ENCODE measurements at regions not wholly inside any gene's neighbourhood (a gene's known extent, or its start where the extent isn't known, plus 50 kb on each side); places are given as distances from the start of the nearest gene placed in this dataset.

DNA sequence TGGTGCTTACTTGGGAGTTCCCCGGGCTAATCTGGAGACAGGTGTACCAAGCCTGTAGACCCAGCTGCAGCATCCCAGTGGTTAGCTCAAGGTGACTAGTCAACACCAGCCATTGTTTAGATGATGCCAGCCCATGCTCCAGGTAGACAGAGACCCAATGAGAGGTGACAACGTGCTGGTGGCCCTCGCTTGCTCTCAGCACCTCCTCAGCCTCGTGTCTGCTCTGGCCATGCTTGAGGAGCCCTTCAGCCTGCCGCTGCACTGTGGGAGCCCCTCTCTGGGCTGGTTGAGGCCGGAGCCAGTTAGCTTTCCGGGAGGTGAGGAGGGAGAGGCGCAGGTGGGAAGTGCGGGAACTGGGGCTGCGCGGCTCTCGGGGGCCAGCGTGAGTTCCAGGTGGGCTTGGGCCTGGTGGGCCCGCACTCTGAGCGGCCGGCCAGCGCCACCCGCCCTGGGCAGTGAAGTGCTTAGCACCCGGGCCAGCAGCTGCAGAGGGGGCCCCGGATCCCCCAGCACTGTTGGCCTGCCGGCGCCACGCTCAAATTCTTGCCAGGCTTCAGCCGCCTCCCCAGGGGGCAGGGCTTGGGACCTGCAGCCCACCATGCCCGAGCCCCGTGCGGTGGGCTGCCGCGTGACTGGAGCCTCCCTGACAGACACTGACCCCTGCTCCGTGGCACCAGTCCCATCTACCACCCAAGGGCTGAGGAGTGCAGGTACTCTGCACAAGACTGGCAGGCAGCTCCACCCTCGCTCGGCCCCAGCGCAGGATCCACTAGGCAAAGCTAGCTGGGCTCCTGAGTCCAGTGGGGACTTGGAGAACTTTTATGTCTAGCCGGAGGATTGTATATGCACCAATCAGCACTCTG is 85.9 kb upstream of the VSTM2B start:
- no peak overlapping the region for H3K27ac ChIP-seq (ENCODE audit: insufficient read depth in 1 of 2, low read depth in 1 of 2, low read length in 2 of 2, poor library complexity in 1 of 2, severe bottlenecking in 2 of 2)
- no peaks in the 10 kb centered on the region for H3K27me3 ChIP-seq (replicated peaks in 2 of 5; ENCODE audit: control insufficient read depth in 4 of 5, insufficient read depth in 5 of 5, low read length in 4 of 5)
- CTCF ChIA-PET, result no interaction called here
- no peak overlapping the region for H3K4me3 ChIP-seq (ENCODE audit: control insufficient read depth in 1 of 7, extremely low read depth in 1 of 7, insufficient read depth in 4 of 7, low read depth in 2 of 7, low read length in 6 of 7)
- DNase-seq, result no peak
- H3K9me3 ChIP-seq (ENCODE audit: control extremely low read depth in 1 of 5, control insufficient read depth in 4 of 5, insufficient read depth in 2 of 5, low read depth in 1 of 5, low read length in 4 of 5), result peaks cover 0 to 12% (median 0%) of the 10 kb centered on the region in 5 experiments
- H3K36me3 ChIP-seq (ENCODE audit: control insufficient read depth in 4 of 4, insufficient read depth in 4 of 4, low read length in 3 of 4), result no peaks in the 10 kb centered on the region
- 93% methylated on average over 25 of the region's 34 CpGs for WGBS (ENCODE audit: insufficient coverage)
- POLR2A ChIA-PET, result no interaction called here
- no peaks in the 10 kb centered on the region for H3K4me1 ChIP-seq (ENCODE audit: control extremely low read depth in 1 of 4, control insufficient read depth in 4 of 4, insufficient read depth in 4 of 4, low read length in 3 of 4)

DNA sequence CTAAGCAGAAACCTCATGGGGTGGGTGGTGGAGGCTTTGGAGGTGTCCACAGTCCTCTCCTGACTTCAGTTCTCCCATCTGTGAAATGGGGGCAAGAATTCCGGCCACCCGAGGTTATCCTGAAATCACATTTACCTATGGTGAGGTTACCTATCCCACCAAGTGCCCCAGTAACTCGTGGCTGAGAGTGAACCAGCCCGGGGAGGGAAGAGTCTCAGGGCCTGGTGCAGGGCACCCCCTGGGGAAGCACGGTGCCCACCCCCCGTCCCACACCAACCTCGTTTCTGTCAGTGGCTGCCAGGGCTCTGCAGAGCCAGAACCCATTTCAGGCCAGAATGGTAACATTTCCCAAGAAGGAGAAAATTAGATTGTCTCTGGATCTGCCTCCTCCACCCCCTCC is 83.7 kb upstream of the VSTM2B start:
- ChIA-PET CTCF (no interaction called here), POLR2A (interaction anchor here (0.6 kb wide), 1 partner anchor 281 kb away, joined by 3 read pairs; no protein-coding TSS in a partner anchor)
- WGBS (ENCODE audit: insufficient coverage), result 88% methylated on average over 6 of the region's 7 CpGs
- DNase-seq, result no peak
- no peaks in the 10 kb centered on the region for H3K36me3 ChIP-seq (ENCODE audit: control insufficient read depth in 4 of 4, insufficient read depth in 4 of 4, low read length in 3 of 4)
- no peaks in the 10 kb centered on the region for H3K27me3 ChIP-seq (replicated peaks in 2 of 5; ENCODE audit: control insufficient read depth in 4 of 5, insufficient read depth in 5 of 5, low read length in 4 of 5)
- no peaks in the 10 kb centered on the region for H3K4me1 ChIP-seq (ENCODE audit: control extremely low read depth in 1 of 4, control insufficient read depth in 4 of 4, insufficient read depth in 4 of 4, low read length in 3 of 4)
- H3K4me3 ChIP-seq (ENCODE audit: control insufficient read depth in 1 of 7, extremely low read depth in 1 of 7, insufficient read depth in 4 of 7, low read depth in 2 of 7, low read length in 6 of 7), result no peak overlapping the region
- peaks cover 0 to 12% (median 0%) of the 10 kb centered on the region in 5 experiments for H3K9me3 ChIP-seq (ENCODE audit: control extremely low read depth in 1 of 5, control insufficient read depth in 4 of 5, insufficient read depth in 2 of 5, low read depth in 1 of 5, low read length in 4 of 5)
- H3K27ac ChIP-seq (ENCODE audit: insufficient read depth in 1 of 2, low read depth in 1 of 2, low read length in 2 of 2, poor library complexity in 1 of 2, severe bottlenecking in 2 of 2), result no peak overlapping the region

DNA sequence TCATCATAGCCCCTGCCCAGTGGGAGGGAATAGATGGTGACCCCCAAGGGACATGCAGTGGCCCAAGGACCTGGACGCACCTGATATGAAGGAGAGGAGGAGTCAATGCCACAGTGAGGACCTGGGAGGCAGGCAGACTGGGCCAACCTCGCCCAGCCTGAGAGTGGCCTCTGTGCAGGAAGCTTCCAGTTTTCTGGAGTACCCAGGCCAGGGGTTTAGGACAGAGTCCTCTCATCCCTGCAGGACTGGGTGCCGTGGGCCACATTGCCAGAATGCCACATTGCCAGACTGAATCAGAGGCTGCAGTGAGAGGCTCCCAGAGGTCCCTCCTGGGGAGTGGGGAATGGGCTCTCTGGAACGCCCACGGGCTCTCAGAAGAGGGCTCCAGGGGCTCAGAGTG is 82.9 kb upstream of the VSTM2B start:
- 80% methylated on average over 5 of the region's 5 CpGs for WGBS (ENCODE audit: insufficient coverage)
- POLR2A ChIA-PET, result no interaction called here
- Histone ChIP-seq H3K27ac (ENCODE audit: insufficient read depth in 1 of 2, low read depth in 1 of 2, low read length in 2 of 2, poor library complexity in 1 of 2, severe bottlenecking in 2 of 2) (no peak overlapping the region), H3K9me3 (ENCODE audit: control extremely low read depth in 1 of 5, control insufficient read depth in 4 of 5, insufficient read depth in 2 of 5, low read depth in 1 of 5, low read length in 4 of 5) (peaks cover 0 to 12% (median 0%) of the 10 kb centered on the region in 5 experiments), H3K27me3 (replicated peaks in 2 of 5; ENCODE audit: control insufficient read depth in 4 of 5, insufficient read depth in 5 of 5, low read length in 4 of 5) (no peaks in the 10 kb centered on the region), H3K4me1 (ENCODE audit: control extremely low read depth in 1 of 4, control insufficient read depth in 4 of 4, insufficient read depth in 4 of 4, low read length in 3 of 4) (no peaks in the 10 kb centered on the region), H3K4me3 (ENCODE audit: control insufficient read depth in 1 of 7, extremely low read depth in 1 of 7, insufficient read depth in 4 of 7, low read depth in 2 of 7, low read length in 6 of 7) (no peak overlapping the region), H3K36me3 (ENCODE audit: control insufficient read depth in 4 of 4, insufficient read depth in 4 of 4, low read length in 3 of 4) (no peaks in the 10 kb centered on the region)
- DNase-seq, result no peak
- CTCF ChIA-PET, result no interaction called here

DNA sequence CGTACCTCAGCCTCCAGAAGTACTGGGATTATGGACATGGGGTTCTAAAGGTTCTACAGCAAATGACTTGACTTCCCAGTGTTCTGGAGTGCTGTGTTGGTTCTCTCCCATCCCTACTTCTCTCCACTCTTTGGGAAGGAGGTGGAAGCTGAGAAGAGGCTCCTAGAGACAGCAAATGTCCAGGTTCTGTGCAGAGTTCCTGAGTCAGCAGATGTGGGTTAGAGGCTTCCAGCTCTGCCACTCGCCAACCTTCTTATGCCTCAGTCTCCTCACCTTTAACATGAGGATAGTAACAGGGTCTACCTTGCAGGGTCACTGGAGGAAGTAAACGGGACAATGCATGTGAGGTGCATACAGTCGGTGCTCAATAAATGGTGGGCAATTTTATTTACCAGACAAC is 80.5 kb upstream of the VSTM2B start:
- 96% methylated on average over 4 of the region's 4 CpGs for WGBS (ENCODE audit: insufficient coverage)
- no peaks in the 10 kb centered on the region for H3K4me1 ChIP-seq (ENCODE audit: control extremely low read depth in 1 of 4, control insufficient read depth in 4 of 4, insufficient read depth in 4 of 4, low read length in 3 of 4)
- no peak overlapping the region for H3K27ac ChIP-seq (ENCODE audit: insufficient read depth in 1 of 2, low read depth in 1 of 2, low read length in 2 of 2, poor library complexity in 1 of 2, severe bottlenecking in 2 of 2)
- no peaks in the 10 kb centered on the region for H3K36me3 ChIP-seq (ENCODE audit: control insufficient read depth in 4 of 4, insufficient read depth in 4 of 4, low read length in 3 of 4)
- peaks cover 0 to 4% (median 0%) of the 10 kb centered on the region in 5 experiments for H3K9me3 ChIP-seq (ENCODE audit: control extremely low read depth in 1 of 5, control insufficient read depth in 4 of 5, insufficient read depth in 2 of 5, low read depth in 1 of 5, low read length in 4 of 5)
- H3K4me3 ChIP-seq (ENCODE audit: control insufficient read depth in 1 of 7, extremely low read depth in 1 of 7, insufficient read depth in 4 of 7, low read depth in 2 of 7, low read length in 6 of 7), result no peak overlapping the region
- no peak for DNase-seq
- no peaks in the 10 kb centered on the region for H3K27me3 ChIP-seq (replicated peaks in 2 of 5; ENCODE audit: control insufficient read depth in 4 of 5, insufficient read depth in 5 of 5, low read length in 4 of 5)
- POLR2A ChIA-PET, result no interaction called here
- CTCF ChIA-PET, result no interaction called here

DNA sequence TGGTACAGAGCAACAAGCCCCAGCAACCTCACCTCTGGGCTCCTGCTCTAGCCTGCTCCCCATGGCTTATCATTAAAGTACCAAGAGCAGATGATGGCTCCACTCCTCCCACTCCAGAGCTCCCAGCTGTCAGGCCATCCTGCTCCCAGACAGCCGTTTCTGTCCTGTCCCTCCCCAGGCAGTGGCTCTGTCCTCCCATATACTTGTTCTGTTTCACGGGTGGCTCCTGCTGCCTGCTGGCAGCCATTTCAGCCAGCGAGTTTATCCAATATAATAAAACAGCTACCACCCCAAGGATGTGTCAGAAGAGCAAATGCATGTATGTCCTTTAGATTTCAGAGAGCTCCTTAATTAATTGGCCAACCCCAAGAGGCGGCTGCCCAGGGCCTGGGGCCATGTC is 79.4 kb upstream of the VSTM2B start:
- Histone ChIP-seq H3K4me1 (ENCODE audit: control extremely low read depth in 1 of 4, control insufficient read depth in 4 of 4, insufficient read depth in 4 of 4, low read length in 3 of 4) (no peaks in the 10 kb centered on the region), H3K9me3 (ENCODE audit: control extremely low read depth in 1 of 5, control insufficient read depth in 4 of 5, insufficient read depth in 2 of 5, low read depth in 1 of 5, low read length in 4 of 5) (peaks cover 0 to 3% (median 0%) of the 10 kb centered on the region in 5 experiments), H3K4me3 (ENCODE audit: control insufficient read depth in 1 of 7, extremely low read depth in 1 of 7, insufficient read depth in 4 of 7, low read depth in 2 of 7, low read length in 6 of 7) (no peak overlapping the region), H3K27ac (ENCODE audit: insufficient read depth in 1 of 2, low read depth in 1 of 2, low read length in 2 of 2, poor library complexity in 1 of 2, severe bottlenecking in 2 of 2) (no peak overlapping the region), H3K36me3 (ENCODE audit: control insufficient read depth in 4 of 4, insufficient read depth in 4 of 4, low read length in 3 of 4) (no peaks in the 10 kb centered on the region), H3K27me3 (replicated peaks in 2 of 5; ENCODE audit: control insufficient read depth in 4 of 5, insufficient read depth in 5 of 5, low read length in 4 of 5) (no peaks in the 10 kb centered on the region)
- ChIA-PET POLR2A (no interaction called here), CTCF (no interaction called here)
- 78% methylated on average over 4 of the region's 4 CpGs for WGBS (ENCODE audit: insufficient coverage)
- DNase-seq, result no peak

- Histone ChIP-seq H3K4me1 (ENCODE audit: control extremely low read depth in 1 of 4, control insufficient read depth in 4 of 4, insufficient read depth in 4 of 4, low read length in 3 of 4) (no peaks in the 10 kb centered on the region), H3K9me3 (ENCODE audit: control extremely low read depth in 1 of 5, control insufficient read depth in 4 of 5, insufficient read depth in 2 of 5, low read depth in 1 of 5, low read length in 4 of 5) (no peaks in the 10 kb centered on the region), H3K27ac (ENCODE audit: insufficient read depth in 1 of 2, low read depth in 1 of 2, low read length in 2 of 2, poor library complexity in 1 of 2, severe bottlenecking in 2 of 2) (no peak overlapping the region), H3K4me3 (ENCODE audit: control insufficient read depth in 1 of 7, extremely low read depth in 1 of 7, insufficient read depth in 4 of 7, low read depth in 2 of 7, low read length in 6 of 7) (no peak overlapping the region), H3K36me3 (ENCODE audit: control insufficient read depth in 4 of 4, insufficient read depth in 4 of 4, low read length in 3 of 4) (no peaks in the 10 kb centered on the region), H3K27me3 (replicated peaks in 2 of 5; ENCODE audit: control insufficient read depth in 4 of 5, insufficient read depth in 5 of 5, low read length in 4 of 5) (no peaks in the 10 kb centered on the region)
- WGBS (ENCODE audit: insufficient coverage), result 100% methylated on average over 6 of the region's 8 CpGs
- ChIA-PET CTCF (no interaction called here), POLR2A (no interaction called here)
- no peak for DNase-seq
Measured at GRCh38 chr19:29448046-29448445, 77.7 kb upstream of the VSTM2B start.

DNA sequence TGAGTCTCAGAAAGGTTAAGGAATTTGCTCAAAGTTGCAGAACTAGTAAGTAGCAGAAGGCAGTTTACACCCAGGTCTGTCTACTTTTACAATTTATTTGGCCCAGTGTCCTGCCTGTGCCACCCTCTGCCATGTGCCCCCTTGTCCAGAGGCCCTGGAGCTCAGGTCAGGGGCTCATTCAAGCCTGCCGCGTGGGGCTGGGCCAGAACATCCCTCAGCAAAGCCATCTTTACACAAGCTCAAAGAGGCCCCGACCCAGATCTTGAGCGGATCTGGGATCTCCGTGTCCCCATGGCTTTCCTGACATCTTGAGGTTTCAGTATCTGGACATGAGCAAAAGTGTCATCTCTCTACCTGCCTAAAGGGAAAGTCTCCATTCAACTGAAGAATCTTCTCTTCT is 76.4 kb upstream of the VSTM2B start:
- WGBS (ENCODE audit: insufficient coverage), result 84% methylated on average over 5 of the region's 5 CpGs
- Histone ChIP-seq H3K27ac (ENCODE audit: insufficient read depth in 1 of 2, low read depth in 1 of 2, low read length in 2 of 2, poor library complexity in 1 of 2, severe bottlenecking in 2 of 2) (no peak overlapping the region), H3K9me3 (ENCODE audit: control extremely low read depth in 1 of 5, control insufficient read depth in 4 of 5, insufficient read depth in 2 of 5, low read depth in 1 of 5, low read length in 4 of 5) (no peaks in the 10 kb centered on the region), H3K4me3 (ENCODE audit: control insufficient read depth in 1 of 7, extremely low read depth in 1 of 7, insufficient read depth in 4 of 7, low read depth in 2 of 7, low read length in 6 of 7) (no peak overlapping the region), H3K4me1 (ENCODE audit: control extremely low read depth in 1 of 4, control insufficient read depth in 4 of 4, insufficient read depth in 4 of 4, low read length in 3 of 4) (no peaks in the 10 kb centered on the region), H3K27me3 (replicated peaks in 2 of 5; ENCODE audit: control insufficient read depth in 4 of 5, insufficient read depth in 5 of 5, low read length in 4 of 5) (no peaks in the 10 kb centered on the region), H3K36me3 (ENCODE audit: control insufficient read depth in 4 of 4, insufficient read depth in 4 of 4, low read length in 3 of 4) (no peaks in the 10 kb centered on the region)
- DNase-seq, result no peak
- CTCF ChIA-PET, result no interaction called here
- POLR2A ChIA-PET, result no interaction called here

Measured in common myeloid progenitor, CD34-positive (primary cell).